Stimulated activated CD4-positive, alpha-beta T cell treated with anti-CD3 and anti-CD28 coated beads, Interleukin-4, amount 100 ng/mL, for 1 hour (primary cell): ENCODE measurements at regions not wholly inside any gene's neighbourhood (a gene's known extent, or its start where the extent isn't known, plus 50 kb on each side); places are given as distances from the start of the nearest gene placed in this dataset.

Source experiments
- DNase-seq: peaks from one replicate; pipeline ENCODE4 v3.0.0-alpha.2; 2020

- no peak for DNase-seq
These were observed 212.4 kb downstream of the URI1 start for GRCh38 chr19:30154410-30154809.

GRCh38 chr19:30155381-30156200 is 213.6 kb downstream of the URI1 start:
- DNase-seq = no peak

GRCh38 chr19:30156646-30157045 is 214.6 kb downstream of the URI1 start:
- no peak for DNase-seq

- no peak for DNase-seq
These were observed 213.9 kb upstream of the ZNF536 start for GRCh38 chr19:30158067-30158892.

GRCh38 chr19:30158893-30159245 is 213.3 kb upstream of the ZNF536 start:
- DNase-seq = no peak

- DNase-seq = no peak
These were observed 212.5 kb upstream of the ZNF536 start for GRCh38 chr19:30159636-30160035.

GRCh38 chr19:30160426-30160825 is 211.8 kb upstream of the ZNF536 start:
- DNase-seq = no peak

- no peak for DNase-seq
These were observed 211.0 kb upstream of the ZNF536 start for GRCh38 chr19:30161021-30161655.

- no peak for DNase-seq
These were observed 210.4 kb upstream of the ZNF536 start for GRCh38 chr19:30161770-30162169.

GRCh38 chr19:30162718-30163117 is 209.5 kb upstream of the ZNF536 start:
- no peak for DNase-seq

- DNase-seq = no peak
These were observed 208.5 kb upstream of the ZNF536 start for GRCh38 chr19:30163663-30164062.

GRCh38 chr19:30165228-30165813 is 206.9 kb upstream of the ZNF536 start:
- DNase-seq = no peak

GRCh38 chr19:30167206-30167868 is 204.8 kb upstream of the ZNF536 start:
- no peak for DNase-seq

GRCh38 chr19:30167976-30168635 is 204.1 kb upstream of the ZNF536 start:
- no peak for DNase-seq

- DNase-seq = no peak
These were observed 203.4 kb upstream of the ZNF536 start for GRCh38 chr19:30168760-30169159.

GRCh38 chr19:30169196-30169900 is 202.8 kb upstream of the ZNF536 start:
- DNase-seq = no peak

- DNase-seq = no peak
These were observed 202.1 kb upstream of the ZNF536 start for GRCh38 chr19:30170081-30170480.

GRCh38 chr19:30170495-30171137 is 201.6 kb upstream of the ZNF536 start:
- DNase-seq = no peak

- DNase-seq = no peak
These were observed 201.0 kb upstream of the ZNF536 start for GRCh38 chr19:30171138-30171635.

- no peak for DNase-seq
These were observed 200.2 kb upstream of the ZNF536 start for GRCh38 chr19:30171795-30172612.
